GM12874 (cell line): ENCODE measurements at regions not wholly inside any gene's neighbourhood (a gene's known extent, or its start where the extent isn't known, plus 50 kb on each side); places are given as distances from the start of the nearest gene placed in this dataset.

Source experiments
- TF ChIP-seq, protein P1 (sequence below): IDR thresholded peaks from 2 replicates; pipeline ENCODE4 v1.5.1; 2011; ENCODE audit warnings: low read depth, mild to moderate bottlenecking, control low read depth, low read length, moderate library complexity; ENCODE audit not compliant: insufficient read depth

DNA sequence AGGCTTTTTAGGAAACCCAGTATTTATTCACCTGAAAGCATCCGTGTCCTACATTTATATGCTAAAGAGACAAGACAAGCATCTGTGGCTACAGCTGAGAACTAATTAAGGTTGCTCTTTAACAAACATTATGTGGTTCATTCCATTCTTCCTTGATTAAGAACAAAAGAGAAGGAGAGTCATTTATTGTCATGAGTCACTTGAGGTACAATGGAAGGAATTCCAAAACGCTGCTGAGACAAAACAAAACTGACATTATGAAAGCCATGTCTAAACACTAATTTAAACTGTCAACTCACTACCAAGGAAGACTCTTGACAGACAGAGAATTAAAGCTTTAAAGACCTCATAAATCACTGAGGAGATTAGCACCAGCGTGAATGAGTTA lies 214.4 kb downstream of the BMP4 start:
- TF ChIP-seq, protein P1, sequence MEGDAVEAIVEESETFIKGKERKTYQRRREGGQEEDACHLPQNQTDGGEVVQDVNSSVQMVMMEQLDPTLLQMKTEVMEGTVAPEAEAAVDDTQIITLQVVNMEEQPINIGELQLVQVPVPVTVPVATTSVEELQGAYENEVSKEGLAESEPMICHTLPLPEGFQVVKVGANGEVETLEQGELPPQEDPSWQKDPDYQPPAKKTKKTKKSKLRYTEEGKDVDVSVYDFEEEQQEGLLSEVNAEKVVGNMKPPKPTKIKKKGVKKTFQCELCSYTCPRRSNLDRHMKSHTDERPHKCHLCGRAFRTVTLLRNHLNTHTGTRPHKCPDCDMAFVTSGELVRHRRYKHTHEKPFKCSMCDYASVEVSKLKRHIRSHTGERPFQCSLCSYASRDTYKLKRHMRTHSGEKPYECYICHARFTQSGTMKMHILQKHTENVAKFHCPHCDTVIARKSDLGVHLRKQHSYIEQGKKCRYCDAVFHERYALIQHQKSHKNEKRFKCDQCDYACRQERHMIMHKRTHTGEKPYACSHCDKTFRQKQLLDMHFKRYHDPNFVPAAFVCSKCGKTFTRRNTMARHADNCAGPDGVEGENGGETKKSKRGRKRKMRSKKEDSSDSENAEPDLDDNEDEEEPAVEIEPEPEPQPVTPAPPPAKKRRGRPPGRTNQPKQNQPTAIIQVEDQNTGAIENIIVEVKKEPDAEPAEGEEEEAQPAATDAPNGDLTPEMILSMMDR = no peak

DNA sequence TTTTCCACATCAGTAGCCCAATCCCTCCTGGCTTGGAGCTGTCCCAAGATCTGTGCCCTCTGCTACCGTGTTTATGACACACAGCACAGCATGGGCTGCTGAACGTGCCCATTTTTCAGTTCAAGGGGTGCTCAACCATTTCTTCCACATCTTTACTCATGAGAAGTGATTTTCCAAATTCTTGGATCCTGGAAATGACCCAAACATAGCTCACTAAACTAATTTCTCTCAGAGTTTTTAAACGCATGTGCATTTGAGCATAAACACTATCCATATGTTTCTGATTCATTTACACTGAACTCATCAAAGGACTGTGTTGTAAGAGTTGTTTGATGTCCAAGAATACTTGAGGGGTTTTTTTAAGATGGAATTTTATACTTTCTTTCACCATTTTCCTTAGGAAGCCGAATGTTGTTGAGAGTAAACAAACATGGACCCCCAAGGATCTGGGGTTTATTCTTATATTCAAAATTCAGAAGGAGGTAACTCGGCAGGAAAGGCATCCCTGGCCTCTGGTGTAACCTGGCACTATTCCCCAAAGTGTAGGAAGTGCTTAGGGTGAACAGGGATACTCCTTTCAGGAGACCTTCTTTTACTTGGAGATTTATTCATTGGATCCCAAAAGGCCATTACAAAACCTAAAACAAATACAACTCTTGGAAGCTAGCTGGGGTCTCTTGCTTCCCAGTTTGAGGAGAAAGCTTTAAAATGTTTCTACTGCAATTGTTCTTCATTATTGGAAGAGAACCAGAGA lies 215.0 kb downstream of the BMP4 start:
- TF ChIP-seq, protein P1 = no peak

DNA sequence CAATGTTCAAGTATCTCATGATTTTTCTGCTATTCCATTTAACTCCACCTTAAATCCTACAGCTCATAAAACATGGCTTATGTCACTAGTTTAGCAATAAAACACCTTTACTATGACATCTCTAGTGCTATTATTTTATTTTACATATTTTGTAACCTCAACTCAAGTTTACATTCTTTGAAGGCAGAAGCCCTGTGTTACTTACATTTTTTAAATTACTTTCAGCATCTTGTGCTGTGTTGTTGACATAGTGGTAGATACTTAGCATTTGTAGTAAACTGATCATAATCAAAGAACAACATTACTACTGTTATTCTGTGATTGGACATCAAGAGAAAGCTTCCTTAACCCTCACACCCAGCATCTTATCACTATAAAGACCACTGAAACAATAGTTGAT lies 216.1 kb downstream of the BMP4 start:
- TF ChIP-seq, protein P1 = no peak

DNA sequence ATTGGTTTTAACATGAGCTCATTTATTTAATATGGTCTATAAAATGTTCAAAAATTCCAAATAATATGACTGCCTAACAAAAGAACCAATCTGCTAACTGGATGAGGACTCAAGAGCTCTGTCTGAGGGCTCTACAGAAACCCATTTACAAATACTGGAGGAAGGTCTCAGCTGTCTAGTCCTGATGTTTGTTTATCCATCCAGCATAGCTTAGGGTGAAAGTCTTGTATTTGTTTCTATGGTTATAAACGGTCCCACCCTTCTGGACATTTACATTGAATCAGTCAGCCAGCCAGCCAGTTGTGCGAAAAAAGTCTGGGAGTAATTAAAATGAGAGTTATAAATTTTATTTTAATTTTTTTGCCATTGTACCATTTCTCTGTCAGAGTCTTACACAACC lies 220.7 kb downstream of the BMP4 start:
- TF ChIP-seq, protein P1 = no peak

DNA sequence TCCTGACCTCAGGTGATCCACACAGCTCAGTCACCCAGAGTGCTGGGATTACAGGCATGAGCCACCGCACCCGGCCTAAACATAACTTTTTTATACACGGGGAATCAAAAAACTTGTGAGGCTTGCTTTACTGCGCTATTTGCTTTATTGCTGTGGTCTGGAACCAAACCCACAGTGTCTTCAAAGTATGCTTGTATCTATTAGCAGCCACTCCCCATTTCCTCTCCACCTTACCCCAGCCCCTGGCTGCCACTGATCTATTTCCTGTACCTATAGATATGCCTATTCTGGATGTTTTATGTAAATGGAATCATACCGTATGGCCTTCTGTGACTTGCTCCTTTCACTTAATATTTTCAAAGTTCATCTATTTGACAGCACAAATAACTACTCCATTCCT lies 233.4 kb downstream of the BMP4 start:
- TF ChIP-seq, protein P1 = no peak

DNA sequence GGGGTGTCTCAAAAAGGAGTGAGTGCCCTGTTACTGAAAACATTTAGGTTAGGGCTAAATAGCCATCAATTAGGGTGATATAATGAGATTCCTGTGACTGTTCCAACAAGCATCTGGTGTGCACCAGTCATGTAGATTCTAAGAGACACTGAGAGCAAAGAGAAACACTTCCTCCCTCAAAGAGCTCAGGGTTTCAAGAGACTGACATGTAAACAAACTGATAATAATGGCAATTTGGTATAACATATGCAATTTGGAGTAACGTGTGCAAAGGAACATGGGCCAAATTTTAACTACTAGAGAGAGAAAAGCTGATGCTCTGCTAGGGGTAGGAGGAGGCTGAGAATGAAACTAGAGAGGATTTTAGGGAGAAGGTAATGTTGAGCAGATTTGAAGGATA lies 237.1 kb downstream of the BMP4 start:
- TF ChIP-seq, protein P1 = no peak

DNA sequence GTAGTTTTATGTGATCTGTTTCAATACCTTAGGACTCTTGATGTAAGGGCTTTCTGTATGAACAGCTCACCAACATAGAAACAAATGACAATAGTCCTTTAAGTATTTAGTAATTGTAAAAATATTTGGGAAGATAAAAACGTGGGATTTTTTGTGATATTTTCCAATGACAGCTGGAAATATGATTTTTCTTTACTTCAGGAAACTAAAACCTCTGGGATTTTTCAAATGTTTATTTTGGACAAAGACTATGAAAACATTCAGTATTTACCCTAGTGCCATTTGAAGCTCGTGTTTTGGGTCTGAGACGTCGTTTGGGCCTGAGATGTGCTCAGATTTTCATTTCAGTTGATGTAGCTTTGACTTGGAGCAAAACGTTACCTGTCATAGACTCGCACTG lies 240.0 kb downstream of the BMP4 start:
- TF ChIP-seq, protein P1 = no peak
